Endothelial cell of umbilical vein (primary cell): ENCODE measurements at regions not wholly inside any gene's neighbourhood (a gene's known extent, or its start where the extent isn't known, plus 50 kb on each side); places are given as distances from the start of the nearest gene placed in this dataset.

Source experiments
- BruUV-seq: library from RNA; stranded (reverse); fragments of 400-500 nt; replicated peaks from 2 replicates; lab custom pipeline; 2021; lab: Mats Ljungman, UMichigan
- CTCF ChIA-PET: fragments of 300-600, 350-600 bp; sonication (Branson Sonifier 250); formaldehyde crosslinking; loops from one replicate; lab custom pipeline; 2021; ENCODE audit warnings: antibody characterized with exemption, inconsistent platforms; lab: Charles Lee
- POLR2A ChIA-PET: fragments of 300-600, 350-600 bp; sonication (Branson Sonifier 250); formaldehyde crosslinking; loops from one replicate; lab custom pipeline; 2021; ENCODE audit warnings: antibody characterized with exemption, inconsistent platforms; lab: Charles Lee
- DNase-seq: peaks from one replicate; pipeline ENCODE4 v3.0.0-alpha.2; 2011; ENCODE audit warnings: low read depth, low spot score
- FAIRE-seq: peaks from 2 replicates; lab custom pipeline; 2011; peaks lifted over from hg19 to GRCh38; lab: Jason Lieb, UNC
- H2AFZ ChIP-seq: 2 replicates; pipeline ENCODE4 v1.6.0; 2012; ENCODE audit warnings: low read depth, low read length, control low read depth, inconsistent platforms
- H3K27ac ChIP-seq: 2 replicates; pipeline ENCODE4 v1.5.1; 2011; ENCODE audit warnings: low read depth, mild to moderate bottlenecking, control low read depth, low read length, moderate library complexity; ENCODE audit not compliant: insufficient read depth
- H3K27me3 ChIP-seq, 2 experiments: 2 replicates each; pipeline versions ENCODE4 v1.6.0 to v1.6.1; 2011; ENCODE audit warnings: low read length in 2 of 2, mixed read lengths in 1 of 2; ENCODE audit not compliant: control insufficient read depth in 2 of 2, insufficient read depth in 2 of 2
- H3K36me3 ChIP-seq, 2 experiments: 2 replicates in 1 of 2; 3 replicates in 1 of 2; pipeline ENCODE4 v1.5.1; 2011; ENCODE audit warnings: low read length in 2 of 2, mild to moderate bottlenecking in 1 of 2, moderate library complexity in 1 of 2; ENCODE audit not compliant: control insufficient read depth in 2 of 2, insufficient read depth in 2 of 2; ENCODE audit errors: extremely low read depth in 1 of 2
- H3K4me1 ChIP-seq: 3 replicates; pipeline ENCODE4 v1.5.1; 2011; ENCODE audit warnings: mild to moderate bottlenecking, low read length; ENCODE audit not compliant: control insufficient read depth, insufficient read depth; ENCODE audit errors: extremely low read depth
- H3K4me2 ChIP-seq: 2 replicates; pipeline ENCODE4 v1.6.1; 2011; ENCODE audit warnings: low read length, control low read depth, mixed read lengths; ENCODE audit not compliant: insufficient read depth
- H3K4me3 ChIP-seq, 3 experiments: fragments of 200-600 bp in 1 of 3; sonication (generic), shearing (Covaris generic) in 1 of 3; replicated peaks in 1 of 3; 2 replicates each; pipeline ENCODE4 v1.5.1; 2011 to 2016; ENCODE audit warnings: control low read depth in 3 of 3, low read length in 3 of 3, mild to moderate bottlenecking in 2 of 3, inconsistent platforms in 1 of 3, low read depth in 1 of 3, moderate library complexity in 1 of 3; ENCODE audit not compliant: insufficient read depth in 1 of 3
- H3K79me2 ChIP-seq: 2 replicates; pipeline ENCODE4 v1.6.0; 2012; ENCODE audit warnings: low read length, inconsistent platforms; ENCODE audit not compliant: control insufficient read depth, insufficient read depth
- H3K9ac ChIP-seq: replicated peaks from 2 replicates; pipeline ENCODE3; 2011; ENCODE audit warnings: low read length, control low read depth; ENCODE audit not compliant: insufficient read depth; ENCODE audit errors: extremely low read depth
- H3K9me1 ChIP-seq: replicated peaks from 3 replicates; pipeline ENCODE4 v1.6.0; 2011; ENCODE audit warnings: mild to moderate bottlenecking, low read length; ENCODE audit not compliant: control insufficient read depth, insufficient read depth; ENCODE audit errors: extremely low read depth
- H3K9me3 ChIP-seq: replicated peaks from 2 replicates; pipeline ENCODE4 v1.5.1; 2012; ENCODE audit warnings: low read length, inconsistent platforms; ENCODE audit not compliant: control insufficient read depth, insufficient read depth
- H4K20me1 ChIP-seq: replicated peaks from 2 replicates; pipeline ENCODE3; 2011; ENCODE audit warnings: mild to moderate bottlenecking, low read length; ENCODE audit not compliant: control insufficient read depth, insufficient read depth; ENCODE audit errors: extremely low read depth
- CTCF ChIP-seq, 2 donors: IDR thresholded peaks; 1 replicate in 1 of 2; 2 replicates in 1 of 2; pipeline ENCODE4 v1.5.1; 2011; ENCODE audit warnings: low read length in 2 of 2, mild to moderate bottlenecking in 2 of 2, moderate library complexity in 2 of 2, control low read depth in 1 of 2, inconsistent platforms in 1 of 2, low read depth in 1 of 2; ENCODE audit not compliant: insufficient read depth in 1 of 2; ENCODE audit errors: extremely low read depth in 1 of 2
- EZH2 ChIP-seq: IDR thresholded peaks from 2 replicates; pipeline ENCODE4 v1.6.1; 2012; ENCODE audit warnings: borderline replicate concordance, low read depth, mild to moderate bottlenecking, moderate library complexity, low read length, inconsistent platforms; ENCODE audit not compliant: severe bottlenecking
- FOS ChIP-seq: IDR thresholded peaks from 2 replicates; pipeline ENCODE4 v1.6.1; 2011; ENCODE audit warnings: mild to moderate bottlenecking, low read length, moderate library complexity, borderline replicate concordance; ENCODE audit not compliant: insufficient read depth
- GATA2 ChIP-seq: IDR thresholded peaks from 2 replicates; pipeline ENCODE4 v1.7.0; 2011; ENCODE audit warnings: low read depth, mild to moderate bottlenecking, moderate library complexity, mixed read lengths, low read length; ENCODE audit not compliant: insufficient read length, insufficient read depth
- JUN ChIP-seq: IDR thresholded peaks from 2 replicates; pipeline ENCODE4 v1.6.1; 2011; ENCODE audit warnings: borderline replicate concordance, low read depth; ENCODE audit not compliant: insufficient read length, insufficient read depth
- MAX ChIP-seq: IDR thresholded peaks from 2 replicates; pipeline ENCODE4 v1.6.1; 2011; ENCODE audit not compliant: insufficient read depth, insufficient read length
- MYC ChIP-seq: IDR thresholded peaks from one replicate; pipeline ENCODE4 v1.6.1; 2011; ENCODE audit warnings: mild to moderate bottlenecking, low read depth, low read length
- POLR2A ChIP-seq: IDR thresholded peaks from 2 replicates; pipeline ENCODE4 v1.6.1; 2012; ENCODE audit warnings: low read depth, mild to moderate bottlenecking, control low read depth, low read length
- POLR2AphosphoS5 ChIP-seq: IDR thresholded peaks from 2 replicates; pipeline ENCODE4 v1.6.1; 2012; ENCODE audit warnings: low read depth, mild to moderate bottlenecking, control low read depth, low read length, moderate library complexity; ENCODE audit not compliant: insufficient read depth
- dilution Hi-C: fragments of 300-500 bp; cut with MboI; formaldehyde crosslinking; loops from one replicate; pipeline ENCODE4 v1.15.0; 2019; ENCODE audit warnings: low sequenced_read_pairs; ENCODE audit not compliant: extremely low pct_ligation_motif_present
- intact Hi-C: fragments of 100-400 bp; cut with micrococcal nuclease; formaldehyde crosslinking; loops from one replicate; pipeline ENCODE4 v1.10.0; 2022

GRCh38 chr10:78690354-78691111, 378.2 kb upstream of the ZMIZ1 start:
- H3K36me3 ChIP-seq, result no peaks in the 10 kb centered on the region
- dilution Hi-C loops (no loop called here), intact Hi-C loops (no loop called here)
- DNase-seq (no peak), FAIRE-seq (no peak)
- no peak overlapping the region for H3K4me2 ChIP-seq
- no peaks in the 10 kb centered on the region for H3K4me1 ChIP-seq
- no peak overlapping the region for H3K27ac ChIP-seq
- TF ChIP-seq CTCF (IDR thresholded peaks at IDR 0.05; ENCODE audit: extremely low read depth in 1 of 2, insufficient read depth in 1 of 2, low read depth in 1 of 2, low read length in 2 of 2) (no peak), POLR2AphosphoS5 (no peak), POLR2A (no peak), MYC (no peak), EZH2 (no peak), FOS (no peak), GATA2 (no peak), JUN (no peak), MAX (no peak)
- CTCF ChIA-PET, result interaction anchor here (1.1 kb wide), 1 partner anchor 9 kb away, joined by 3 read pairs; no protein-coding TSS in a partner anchor
- H3K9me1 ChIP-seq, result no peaks in the 10 kb centered on the region
- no peak overlapping the region for H3K4me3 ChIP-seq
- H3K79me2 ChIP-seq, result no peaks in the 10 kb centered on the region
- no peak overlapping the region for H2AFZ ChIP-seq
- H3K9me3 ChIP-seq, result no peaks in the 10 kb centered on the region
- H4K20me1 ChIP-seq, result peaks cover 2% of the 10 kb centered on the region
- POLR2A ChIA-PET, result no interaction called here
- no TSS peak for BruUV-seq
- peaks cover 0 to 2% of the 10 kb centered on the region in 2 experiments for H3K27me3 ChIP-seq
- no peak overlapping the region for H3K9ac ChIP-seq
